ENCODE measurements at regions not wholly inside any gene's neighbourhood (a gene's known extent, or its start where the extent isn't known, plus 50 kb on each side); places are given as distances from the start of the nearest gene placed in this dataset.

GRCh38 chr18:66971960-66972359 lies 368.1 kb upstream of the CDH19 start:
- TF ChIP-seq CTCF (IDR thresholded peaks at IDR 0.05): no peak
- no peak for TF ChIP-seq EZH2 (IDR thresholded peaks at IDR 0.05)
